NOMO-1 (cell line): ENCODE measurements at regions not wholly inside any gene's neighbourhood (a gene's known extent, or its start where the extent isn't known, plus 50 kb on each side); places are given as distances from the start of the nearest gene placed in this dataset.

Source experiments
- DNase-seq, 2 experiments: peaks; one replicate each; lab custom pipeline; 2025; ENCODE audit not compliant: unreplicated experiment in 2 of 2; lab: John Stamatoyannopoulos, UW

DNA sequence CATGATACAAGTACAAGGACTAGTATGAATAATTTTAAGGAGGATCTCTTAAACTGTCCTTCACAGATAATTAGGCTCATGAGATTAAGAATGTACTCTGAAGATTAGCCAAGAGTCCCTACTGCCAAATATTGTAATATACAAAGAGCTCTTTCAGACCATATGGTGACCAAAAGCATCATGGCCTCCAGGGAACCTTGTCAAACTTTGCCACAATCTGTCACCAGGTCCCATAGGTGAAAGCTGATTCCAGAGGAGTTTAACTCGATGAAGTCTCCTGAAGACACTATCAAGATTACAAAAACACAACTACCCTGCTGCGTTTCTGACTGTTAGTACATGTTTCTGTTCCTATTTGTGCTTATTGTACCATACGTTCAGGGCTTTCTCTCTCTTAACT lies 395.4 kb upstream of the ITGA1 start:
- DNase-seq: no peak

DNA sequence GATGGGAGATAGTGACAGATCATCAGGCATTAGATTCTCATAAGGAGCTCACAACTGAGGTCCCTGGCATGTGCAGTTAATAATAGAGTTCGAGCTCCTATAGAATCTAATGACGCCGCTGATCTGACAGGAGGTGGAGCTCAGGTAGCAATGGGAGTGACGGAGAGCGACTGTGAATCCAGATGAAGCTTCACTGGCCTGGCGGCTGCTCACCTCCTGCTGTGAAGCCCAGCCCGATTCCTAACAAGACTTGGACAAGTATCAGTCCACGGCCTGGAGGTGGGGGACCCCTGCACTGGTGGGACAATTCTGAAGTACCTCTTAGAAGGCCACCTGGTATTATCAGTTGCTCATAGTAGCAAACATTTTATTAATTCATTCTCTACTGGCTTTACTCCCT lies 377.9 kb upstream of the ITGA1 start:
- DNase-seq: no peak

DNA sequence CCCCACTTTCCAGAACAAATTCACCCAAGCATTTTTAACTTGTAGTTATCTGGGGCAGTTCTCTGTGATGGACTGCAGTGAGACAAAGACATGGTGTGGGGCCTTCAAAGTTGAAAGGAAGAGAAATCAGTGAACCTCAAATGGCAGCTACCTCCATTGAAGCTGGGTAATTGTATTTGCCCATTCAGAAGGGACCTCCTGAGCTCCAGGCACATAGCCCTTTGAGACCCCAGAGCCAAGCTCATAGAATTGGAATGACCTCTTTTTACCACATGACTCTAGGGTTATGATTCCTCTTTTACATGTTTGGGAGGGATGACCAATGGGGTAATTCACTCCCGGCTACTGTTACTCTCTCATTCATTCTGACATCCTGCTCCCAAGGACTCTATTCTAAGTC lies 368.4 kb upstream of the ITGA1 start:
- no peak for DNase-seq

DNA sequence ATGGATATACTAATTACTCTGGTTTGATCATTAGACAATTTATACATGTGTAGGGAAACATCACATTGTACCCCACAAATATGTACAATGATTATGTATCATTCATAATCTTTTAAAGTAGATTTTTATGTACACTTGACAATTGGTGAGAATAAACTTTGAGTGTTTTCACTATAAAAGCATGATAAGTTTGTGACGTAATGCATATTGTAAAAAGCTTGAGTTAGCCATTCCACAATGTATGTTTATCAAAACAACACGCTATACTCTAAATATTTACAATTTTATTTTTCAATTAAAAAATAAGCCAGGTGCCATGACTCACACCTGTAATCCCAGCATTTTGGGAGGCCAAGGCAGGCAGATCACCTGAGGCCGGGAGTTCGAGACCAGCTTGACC lies 360.1 kb upstream of the ITGA1 start:
- no peak for DNase-seq

DNA sequence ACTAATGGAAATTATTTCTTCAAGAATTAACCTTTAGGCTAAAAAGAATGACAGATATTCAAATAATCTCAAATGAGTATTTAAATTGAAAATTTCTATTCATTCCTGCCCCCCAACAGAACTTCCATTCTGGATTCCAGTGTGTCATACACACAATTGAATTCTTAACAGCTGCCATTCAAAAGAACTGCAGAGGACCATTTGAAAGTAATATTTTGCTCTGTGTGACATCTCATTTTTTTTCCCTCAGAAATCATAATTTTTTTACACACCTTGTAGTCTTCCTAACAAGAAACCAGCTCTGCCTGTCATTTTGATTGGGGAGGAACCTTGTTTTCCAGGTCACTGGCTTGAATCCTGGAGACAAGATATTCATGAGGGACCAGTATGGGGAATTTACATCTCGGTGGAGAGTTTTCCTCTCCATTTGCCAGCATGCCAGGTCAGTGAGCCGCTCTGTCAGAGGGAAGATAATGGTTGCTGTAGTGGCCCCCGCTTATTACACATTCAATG lies 358.7 kb upstream of the ITGA1 start:
- no peak for DNase-seq

DNA sequence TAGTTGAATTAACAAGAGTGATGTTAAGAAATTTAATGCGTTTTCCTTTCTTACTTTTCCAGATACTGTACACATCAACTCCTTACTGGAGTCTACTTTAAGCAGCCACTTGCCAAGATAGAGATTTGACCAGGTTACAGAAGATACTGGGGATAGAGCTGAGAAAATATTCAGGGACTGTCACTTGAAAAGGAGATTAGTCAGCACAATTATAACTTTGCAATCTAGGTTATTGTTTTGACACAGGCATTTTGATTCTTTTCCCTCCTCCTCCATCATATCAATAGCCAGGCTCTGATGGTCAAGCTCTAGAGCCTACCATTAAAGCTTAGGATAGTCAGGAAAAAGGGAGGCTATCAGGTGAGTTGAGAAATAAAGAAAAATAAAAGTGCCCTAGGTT lies 345.9 kb upstream of the ITGA1 start:
- DNase-seq: no peak

DNA sequence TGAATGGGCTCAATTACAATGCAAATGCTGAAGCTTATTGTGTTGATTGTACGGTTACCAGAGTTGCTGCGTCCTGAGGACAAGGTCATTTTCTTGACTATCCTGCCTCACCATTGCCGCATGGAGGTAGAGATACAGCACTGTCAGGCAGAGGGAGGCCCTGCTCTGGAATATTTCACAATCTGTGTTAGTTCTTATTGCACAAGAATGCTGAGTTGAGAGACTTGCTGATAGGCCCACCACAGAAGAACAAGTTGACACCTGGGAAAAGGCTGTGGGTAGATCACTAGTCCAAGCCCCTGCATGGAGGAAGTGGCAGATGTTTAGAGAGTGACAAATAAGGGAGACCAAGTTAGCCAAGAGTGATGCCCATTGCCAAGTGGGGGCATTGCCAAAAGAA lies 344.5 kb upstream of the ITGA1 start:
- no peak for DNase-seq

DNA sequence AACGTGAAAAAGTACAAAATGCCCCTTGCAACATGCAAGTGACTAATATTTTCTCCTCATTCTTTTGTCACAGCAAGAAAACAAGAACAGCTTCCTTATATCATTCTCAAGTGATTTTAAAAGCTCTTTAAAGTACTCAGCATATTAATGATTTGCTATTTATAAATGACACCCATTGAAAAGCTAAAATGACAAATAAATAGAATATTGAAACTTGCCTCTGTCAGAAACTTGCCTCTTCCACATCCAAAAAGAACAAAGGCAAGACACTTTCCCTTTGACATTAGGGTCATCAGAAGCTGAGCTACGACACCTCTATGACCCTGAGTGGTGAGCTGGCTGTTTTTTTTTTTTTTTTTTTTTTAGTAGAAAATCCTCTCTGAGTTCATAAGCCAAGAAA lies 339.6 kb upstream of the ITGA1 start:
- DNase-seq: no peak

DNA sequence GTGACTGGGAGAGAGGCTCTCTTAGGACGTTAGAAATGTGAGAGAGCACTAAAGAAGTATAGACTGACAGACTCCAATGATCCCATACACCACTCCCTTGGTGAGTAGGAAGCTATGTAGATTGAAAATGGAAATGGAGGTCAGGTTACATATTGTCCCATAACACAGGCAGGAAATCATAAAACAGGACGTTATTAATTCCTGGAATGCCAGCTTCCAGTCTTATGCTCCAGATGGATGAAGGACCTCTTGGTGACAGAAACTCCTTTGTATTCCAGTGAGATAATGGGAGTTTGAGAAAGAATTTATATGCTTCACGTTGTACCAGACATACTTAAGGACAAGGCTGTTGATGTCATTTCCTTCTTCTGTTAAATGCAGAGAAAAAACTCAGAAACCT lies 338.2 kb upstream of the ITGA1 start:
- DNase-seq: no peak

DNA sequence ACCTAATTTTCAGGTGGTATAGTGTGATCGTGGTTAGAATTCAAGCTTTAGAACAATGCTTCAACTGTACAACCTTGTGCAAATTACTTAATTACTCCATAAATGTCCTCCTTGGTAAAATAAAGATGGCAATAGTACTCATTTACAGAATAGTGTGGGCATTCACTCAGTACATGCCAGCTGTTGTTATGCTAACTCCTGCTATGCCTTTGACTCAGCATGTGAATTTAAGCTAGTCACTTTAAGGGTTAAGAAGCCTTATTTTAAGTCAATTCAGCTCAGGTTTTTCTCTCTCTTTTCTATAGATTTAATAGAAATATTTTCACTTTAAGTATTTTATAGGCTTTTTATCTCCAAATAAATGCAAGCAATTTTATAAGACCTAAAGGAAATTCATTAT lies 335.6 kb upstream of the ITGA1 start:
- DNase-seq: no peak

DNA sequence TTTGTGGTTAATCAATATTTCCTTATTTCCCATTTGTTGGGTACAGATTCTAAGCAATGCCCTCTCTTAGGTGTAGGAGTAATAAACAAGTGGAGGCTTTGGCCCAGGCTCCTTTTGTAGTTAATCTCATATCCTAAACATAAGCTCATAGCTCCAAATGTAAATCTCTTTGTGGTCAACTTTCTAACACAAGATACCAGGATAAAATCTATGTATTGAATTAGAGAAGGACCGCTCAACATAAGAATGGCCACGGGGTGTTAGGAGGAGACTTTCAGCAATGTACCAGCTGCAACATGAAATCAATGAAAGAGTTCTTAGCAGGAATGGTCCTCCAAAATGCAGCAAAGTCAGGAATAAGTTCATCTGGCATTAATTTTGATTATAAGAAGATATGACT lies 334.5 kb upstream of the ITGA1 start:
- DNase-seq: no peak

DNA sequence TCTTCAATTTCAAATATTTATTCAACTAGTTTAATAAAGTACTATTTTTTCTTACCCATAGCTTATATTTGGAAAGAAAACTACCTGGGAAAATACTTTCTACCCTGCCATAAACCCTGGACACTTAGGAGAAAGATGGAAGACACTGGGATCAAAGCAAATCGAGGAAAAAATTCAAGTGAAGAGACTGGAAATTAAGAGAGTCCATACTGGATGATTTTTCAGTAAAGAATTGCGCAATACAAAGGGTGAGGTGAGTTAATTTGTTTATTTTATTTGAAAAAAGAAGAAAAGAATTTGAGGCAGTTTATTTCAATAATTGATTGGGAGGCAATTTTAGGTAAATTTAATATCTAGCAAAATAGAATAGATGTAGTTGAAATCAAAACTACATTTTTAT lies 331.8 kb upstream of the ITGA1 start:
- no peak for DNase-seq

DNA sequence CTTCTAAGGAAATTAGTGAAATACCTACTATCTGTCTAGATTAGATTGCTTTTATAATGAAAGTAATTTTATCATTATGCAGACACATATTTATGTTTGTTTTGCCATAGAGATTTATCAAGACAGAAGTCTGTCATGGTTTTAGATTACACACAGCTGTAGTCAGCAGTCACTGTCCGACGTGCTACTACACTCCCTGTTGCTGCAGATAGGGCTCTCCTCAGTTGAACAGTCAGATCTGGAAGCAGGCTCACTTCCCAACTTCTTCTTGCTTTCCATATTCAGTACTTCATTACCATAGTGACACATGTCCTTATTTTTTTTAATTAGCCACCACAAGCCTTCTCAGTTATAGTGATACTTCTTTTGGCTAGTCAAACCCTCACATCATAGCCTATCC lies 329.9 kb upstream of the ITGA1 start:
- DNase-seq: no peak

DNA sequence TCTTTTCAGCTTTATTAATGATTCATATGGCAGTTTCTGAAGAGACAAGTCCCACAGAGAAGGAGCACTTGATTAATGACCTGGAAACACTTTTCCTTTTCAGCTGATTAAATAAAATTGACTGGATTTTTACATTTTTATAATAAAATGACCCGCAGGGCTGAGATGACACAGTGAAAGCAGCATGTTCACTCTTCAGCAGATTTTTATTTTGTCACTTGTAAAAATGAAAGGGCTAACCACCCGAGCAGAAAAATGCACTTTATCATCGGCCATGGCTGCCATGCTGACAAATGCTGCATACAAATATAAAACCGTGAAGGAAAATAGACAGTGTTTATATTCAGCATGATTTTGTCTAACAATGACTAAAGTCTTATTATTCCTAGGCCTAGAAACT lies 321.6 kb upstream of the ITGA1 start:
- DNase-seq: no peak

DNA sequence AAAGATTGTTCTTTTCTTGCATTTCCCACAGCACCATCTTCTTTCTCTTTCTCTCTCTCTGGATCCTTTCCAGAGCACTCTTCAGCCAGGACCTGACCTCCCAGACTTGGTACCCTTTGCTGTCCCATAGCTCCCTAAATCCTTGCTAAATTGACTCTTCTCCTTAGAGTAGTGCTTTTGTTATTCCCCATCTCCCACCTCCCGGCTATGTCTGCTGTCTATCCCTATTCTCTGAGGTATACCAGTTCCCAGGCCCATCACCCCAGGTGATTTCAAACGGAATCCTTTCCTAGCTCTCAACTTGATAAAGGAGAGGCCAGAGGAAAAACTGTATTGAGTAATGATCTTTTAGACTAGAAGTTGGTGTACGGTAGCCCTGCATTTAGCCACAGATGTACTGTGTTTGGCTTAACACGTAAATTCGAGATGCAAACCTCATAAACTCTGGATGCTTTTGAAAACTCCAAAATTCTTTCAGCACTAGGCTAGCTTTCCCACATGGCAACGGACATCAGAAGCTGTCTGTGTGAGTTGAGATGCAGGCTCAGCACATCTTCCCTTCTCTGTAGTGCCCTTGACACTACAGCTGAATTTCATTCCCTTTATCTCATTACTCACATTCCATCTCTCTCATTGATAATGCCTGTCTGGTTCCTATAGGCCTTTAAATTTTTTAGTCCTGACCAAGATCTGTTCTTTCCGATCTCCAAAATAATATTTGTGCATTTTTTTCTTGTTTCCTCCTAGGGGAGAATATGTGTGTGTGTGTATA lies 320.8 kb upstream of the ITGA1 start:
- no peak for DNase-seq

DNA sequence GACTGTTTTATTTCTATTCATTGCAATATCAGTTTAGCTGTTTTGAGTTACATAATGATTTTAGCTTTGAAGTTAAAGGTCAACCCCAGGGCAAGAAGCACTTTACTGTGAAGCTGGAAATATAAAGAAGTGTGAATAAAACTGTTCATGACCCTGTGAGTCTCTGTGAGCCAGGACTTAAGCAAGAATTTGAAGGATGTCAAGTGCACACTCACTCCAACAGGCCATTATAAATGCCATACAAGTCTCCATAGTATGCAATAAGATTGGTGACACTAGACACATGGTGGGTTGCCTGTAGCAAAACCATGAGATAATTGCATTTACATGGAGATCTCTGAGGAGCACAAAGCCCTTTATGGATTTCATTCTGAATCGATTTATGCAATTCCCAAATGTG lies 318.7 kb upstream of the ITGA1 start:
- no peak for DNase-seq

DNA sequence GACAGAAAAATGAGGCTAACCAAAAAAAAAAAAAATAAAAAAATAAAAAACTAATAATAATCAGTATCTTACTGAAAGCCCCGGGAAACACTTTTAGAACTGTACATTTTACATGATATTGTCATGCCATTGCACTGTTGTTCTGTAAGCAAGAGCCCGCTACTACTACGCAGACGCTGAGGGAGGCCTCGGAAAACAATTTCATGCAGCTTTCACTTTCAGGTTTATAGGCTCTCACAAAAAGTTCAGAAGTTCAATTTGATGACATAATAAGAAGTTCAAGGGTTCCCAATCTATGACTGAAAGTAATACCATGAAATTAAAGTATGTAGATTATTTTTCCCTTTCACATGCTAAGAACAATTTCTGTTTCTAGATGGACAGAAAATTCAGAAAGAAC lies 318.3 kb upstream of the ITGA1 start:
- no peak for DNase-seq

DNA sequence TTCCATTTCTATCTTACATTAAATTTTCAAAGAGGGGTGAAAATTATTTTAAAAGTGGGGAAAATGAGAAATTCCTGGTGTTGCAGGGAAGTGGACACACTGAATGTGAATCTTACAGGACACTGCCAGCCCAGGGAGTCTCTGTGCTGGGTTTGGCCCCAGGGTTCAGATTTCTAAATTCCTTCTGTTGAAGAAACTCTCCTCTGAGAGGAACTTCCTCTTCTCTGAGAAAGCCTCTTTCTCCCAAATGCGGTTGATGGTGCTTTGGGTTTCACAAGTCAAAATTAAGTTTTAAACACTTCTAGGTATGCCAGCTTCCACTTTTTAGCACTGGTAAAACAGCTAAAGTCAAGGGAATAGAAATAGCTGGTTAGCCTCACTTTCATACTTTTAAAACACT lies 317.9 kb upstream of the ITGA1 start:
- peak; percentile 46 to 59 for DNase-seq

DNA sequence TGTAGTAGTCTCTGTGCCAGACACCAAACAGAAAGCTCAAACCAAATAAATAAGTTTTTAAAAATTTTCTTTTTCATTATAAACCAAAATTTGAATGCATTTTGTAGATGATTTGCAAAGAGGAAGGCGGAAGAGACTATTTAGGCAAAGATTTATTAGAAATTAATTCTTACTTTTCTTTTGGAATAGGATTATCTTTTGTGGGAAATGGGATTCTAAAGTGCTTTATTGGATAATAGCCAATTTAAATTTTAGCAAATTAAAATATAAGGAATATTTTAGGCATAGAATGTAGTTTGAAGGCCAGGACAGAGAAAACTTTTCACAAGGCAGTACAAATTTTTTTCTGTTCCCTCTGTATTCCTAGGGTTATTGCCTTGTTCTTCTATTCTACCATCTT lies 311.4 kb upstream of the ITGA1 start:
- DNase-seq: no peak

DNA sequence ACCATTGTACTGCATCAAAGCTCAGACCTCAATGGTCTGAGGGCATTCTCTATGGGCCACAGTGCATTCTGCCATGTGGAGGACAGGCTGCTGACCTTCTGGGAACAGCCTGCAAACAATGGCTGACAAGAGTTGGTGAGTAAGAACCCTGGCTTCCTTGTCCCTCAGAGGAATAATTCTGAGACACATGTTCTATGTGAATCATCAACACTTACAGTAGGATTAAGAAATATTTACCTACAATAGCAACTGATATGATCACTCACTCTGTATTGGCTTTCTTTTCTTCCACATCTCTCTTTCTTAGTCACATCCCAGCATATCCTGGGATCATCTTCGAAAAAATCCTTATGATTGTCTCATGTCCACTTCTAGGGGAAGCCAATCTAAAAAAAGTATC lies 306.5 kb upstream of the ITGA1 start:
- no peak for DNase-seq

DNA sequence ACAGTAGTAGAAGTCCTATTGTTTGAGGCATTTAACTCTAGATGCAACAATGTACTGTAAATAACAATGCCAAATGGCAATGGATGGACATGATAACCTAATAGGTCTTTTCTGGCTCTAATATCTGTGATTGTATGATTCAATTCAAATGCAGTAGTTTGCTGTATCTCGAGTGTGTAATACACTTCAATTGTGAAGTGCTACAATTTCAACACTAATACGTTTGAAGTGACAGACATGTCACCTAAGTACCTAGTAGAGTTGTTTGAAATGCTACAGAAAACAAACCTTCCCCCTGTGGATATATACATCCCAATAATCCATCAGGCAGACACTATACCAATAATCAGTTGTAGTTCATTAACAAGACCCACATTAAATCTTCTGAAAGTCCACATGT lies 305.9 kb upstream of the ITGA1 start:
- DNase-seq: no peak

DNA sequence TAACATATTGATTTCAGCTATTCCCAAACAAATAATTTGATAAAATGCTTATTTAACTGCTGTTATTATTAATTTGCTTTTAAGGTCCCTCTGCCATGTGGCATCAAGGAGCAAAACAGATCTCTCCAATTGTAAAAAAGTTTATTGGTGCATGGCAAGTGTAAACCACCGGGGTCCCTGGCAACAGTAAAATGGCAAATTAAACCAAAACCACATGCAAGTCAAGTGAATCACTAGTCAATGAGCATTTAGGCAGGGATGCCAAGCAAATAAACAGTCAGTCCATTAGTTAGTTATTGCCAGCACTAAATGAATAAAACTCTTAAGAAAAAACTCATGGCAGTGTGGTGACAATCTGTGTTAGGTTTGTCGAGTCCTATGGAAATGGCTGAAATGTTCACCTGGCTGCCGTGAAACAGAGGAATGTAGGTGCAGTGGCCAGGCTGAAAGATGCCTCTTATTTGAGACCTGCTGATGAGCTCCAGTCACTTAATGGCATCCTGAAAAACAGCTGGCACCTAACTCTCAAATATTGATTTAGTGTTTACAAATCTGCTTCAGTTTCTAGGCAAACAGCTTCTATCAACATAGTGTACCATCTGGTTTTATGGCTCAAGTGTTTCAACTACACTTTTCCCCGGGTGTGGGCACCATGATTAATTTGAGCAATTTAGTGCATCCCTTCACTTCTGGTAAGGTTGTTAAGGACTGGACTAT lies 296.5 kb upstream of the ITGA1 start:
- DNase-seq: no peak
